HepG2 (cell line): ENCODE measurements at regions not wholly inside any gene's neighbourhood (a gene's known extent, or its start where the extent isn't known, plus 50 kb on each side); places are given as distances from the start of the nearest gene placed in this dataset.

Source experiments
- FUBP1 ChIP-seq: sonication (generic); formaldehyde crosslinking; IDR thresholded peaks from 2 replicates; pipeline ENCODE4 v1.5.1; 2020; ENCODE audit warnings: missing genetic modification reagents, mild to moderate bottlenecking, borderline replicate concordance
- HNRNPH1 ChIP-seq: fragments of 200-400 bp; formaldehyde crosslinking; optimal IDR thresholded peaks from 2 replicates; pipeline ENCODE3; 2017; ENCODE audit warnings: mild to moderate bottlenecking, low read depth, low read length
- IKZF4 ChIP-seq: sonication (generic); formaldehyde crosslinking; IDR thresholded peaks from 2 replicates; pipeline ENCODE4 v1.5.1; 2020; ENCODE audit warnings: borderline replicate concordance, mild to moderate bottlenecking, low read depth, missing genetic modification reagents; ENCODE audit errors: not compliant biosample characterization
- MIER2 ChIP-seq: IDR thresholded peaks from 2 replicates; pipeline ENCODE4 v1.6.1; 2016; ENCODE audit warnings: missing biosample characterization, missing genetic modification reagents
- NFKB2 ChIP-seq: sonication (generic); formaldehyde crosslinking; IDR thresholded peaks from 2 replicates; pipeline ENCODE4 v1.4.0; 2020; ENCODE audit warnings: missing genetic modification reagents, borderline replicate concordance
- REL ChIP-seq: sonication (generic); formaldehyde crosslinking; conservative IDR thresholded peaks from 2 replicates; pipeline ENCODE4 v1.8.0; 2022; ENCODE audit warnings: mild to moderate bottlenecking, missing genetic modification reagents, moderate library complexity
- SKIL ChIP-seq: sonication (generic); formaldehyde crosslinking; IDR thresholded peaks from 2 replicates; pipeline ENCODE4 v1.8.0; 2022; ENCODE audit warnings: missing genetic modification reagents, mild to moderate bottlenecking, moderate library complexity, borderline replicate concordance
- TFDP2 ChIP-seq: sonication (generic); formaldehyde crosslinking; IDR thresholded peaks from 2 replicates; pipeline ENCODE4 v1.4.0; 2020; ENCODE audit warnings: missing genetic modification reagents
- ZFP41 ChIP-seq: sonication (generic); formaldehyde crosslinking; IDR thresholded peaks from 2 replicates; pipeline ENCODE4 v1.4.0; 2020; ENCODE audit warnings: mild to moderate bottlenecking, missing genetic modification reagents, borderline replicate concordance
- ZGPAT ChIP-seq: IDR thresholded peaks from 2 replicates; pipeline ENCODE4 v1.6.1; 2016; ENCODE audit warnings: mild to moderate bottlenecking
- ZNF12 ChIP-seq: sonication (generic); formaldehyde crosslinking; IDR thresholded peaks from 2 replicates; pipeline ENCODE4 v1.5.0; 2020; ENCODE audit warnings: missing genetic modification reagents
- ZSCAN31 ChIP-seq: sonication (generic); formaldehyde crosslinking; IDR thresholded peaks from 2 replicates; pipeline ENCODE4 v1.5.0; 2020; ENCODE audit warnings: low read depth, mild to moderate bottlenecking, missing genetic modification reagents
- ZZZ3 ChIP-seq: sonication (generic); formaldehyde crosslinking; IDR thresholded peaks from 2 replicates; pipeline ENCODE4 v1.4.0; 2020; ENCODE audit warnings: missing genetic modification reagents, mild to moderate bottlenecking, borderline replicate concordance
- TF ChIP-seq, protein P1 (sequence below): sonication (generic); formaldehyde crosslinking; IDR thresholded peaks from 2 replicates; pipeline ENCODE4 v1.4.0; 2020; ENCODE audit warnings: missing genetic modification reagents
- TF ChIP-seq, protein P2 (sequence below): sonication (generic); formaldehyde crosslinking; IDR thresholded peaks from 2 replicates; pipeline ENCODE4 v1.4.0; 2020; ENCODE audit warnings: mild to moderate bottlenecking, missing genetic modification reagents

DNA sequence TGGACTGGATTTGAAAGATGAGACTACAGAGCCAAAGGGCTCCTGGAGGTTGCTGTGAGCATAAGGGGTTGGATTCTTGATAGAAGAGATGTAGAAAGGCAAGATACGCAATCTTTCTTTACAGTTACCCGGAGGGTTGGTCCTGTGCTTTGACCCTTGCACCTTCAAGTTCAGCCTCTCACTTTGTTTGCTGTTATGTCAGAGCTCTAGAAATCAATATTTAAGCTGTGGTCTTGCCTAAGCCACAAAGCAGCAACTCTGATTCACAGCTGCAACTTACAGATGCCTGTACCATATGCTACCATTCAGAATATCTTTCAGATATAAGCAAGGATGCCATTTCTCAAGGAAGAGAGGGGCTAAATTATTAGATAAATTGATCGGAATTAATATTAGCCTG is 943.1 kb upstream of the LRRTM1 start (continued):
- TF ChIP-seq ZSCAN31 (CRISPR knock-in tag) (no peak), REL (CRISPR knock-in tag) (no peak), MIER2 (CRISPR knock-in tag) (no peak), ZFP41 (CRISPR knock-in tag) (no peak), ZZZ3 (no peak), NFKB2 (CRISPR knock-in tag) (no peak), SKIL (CRISPR knock-in tag) (no peak), ZNF12 (CRISPR knock-in tag) (no peak), FUBP1 (no peak), ZGPAT (CRISPR knock-in tag) (peak; percentile 35; the same call in 1 of the 2 replicates), TFDP2 (no peak), HNRNPH1 (no peak), IKZF4 (no peak)
- TF ChIP-seq, protein P1, sequence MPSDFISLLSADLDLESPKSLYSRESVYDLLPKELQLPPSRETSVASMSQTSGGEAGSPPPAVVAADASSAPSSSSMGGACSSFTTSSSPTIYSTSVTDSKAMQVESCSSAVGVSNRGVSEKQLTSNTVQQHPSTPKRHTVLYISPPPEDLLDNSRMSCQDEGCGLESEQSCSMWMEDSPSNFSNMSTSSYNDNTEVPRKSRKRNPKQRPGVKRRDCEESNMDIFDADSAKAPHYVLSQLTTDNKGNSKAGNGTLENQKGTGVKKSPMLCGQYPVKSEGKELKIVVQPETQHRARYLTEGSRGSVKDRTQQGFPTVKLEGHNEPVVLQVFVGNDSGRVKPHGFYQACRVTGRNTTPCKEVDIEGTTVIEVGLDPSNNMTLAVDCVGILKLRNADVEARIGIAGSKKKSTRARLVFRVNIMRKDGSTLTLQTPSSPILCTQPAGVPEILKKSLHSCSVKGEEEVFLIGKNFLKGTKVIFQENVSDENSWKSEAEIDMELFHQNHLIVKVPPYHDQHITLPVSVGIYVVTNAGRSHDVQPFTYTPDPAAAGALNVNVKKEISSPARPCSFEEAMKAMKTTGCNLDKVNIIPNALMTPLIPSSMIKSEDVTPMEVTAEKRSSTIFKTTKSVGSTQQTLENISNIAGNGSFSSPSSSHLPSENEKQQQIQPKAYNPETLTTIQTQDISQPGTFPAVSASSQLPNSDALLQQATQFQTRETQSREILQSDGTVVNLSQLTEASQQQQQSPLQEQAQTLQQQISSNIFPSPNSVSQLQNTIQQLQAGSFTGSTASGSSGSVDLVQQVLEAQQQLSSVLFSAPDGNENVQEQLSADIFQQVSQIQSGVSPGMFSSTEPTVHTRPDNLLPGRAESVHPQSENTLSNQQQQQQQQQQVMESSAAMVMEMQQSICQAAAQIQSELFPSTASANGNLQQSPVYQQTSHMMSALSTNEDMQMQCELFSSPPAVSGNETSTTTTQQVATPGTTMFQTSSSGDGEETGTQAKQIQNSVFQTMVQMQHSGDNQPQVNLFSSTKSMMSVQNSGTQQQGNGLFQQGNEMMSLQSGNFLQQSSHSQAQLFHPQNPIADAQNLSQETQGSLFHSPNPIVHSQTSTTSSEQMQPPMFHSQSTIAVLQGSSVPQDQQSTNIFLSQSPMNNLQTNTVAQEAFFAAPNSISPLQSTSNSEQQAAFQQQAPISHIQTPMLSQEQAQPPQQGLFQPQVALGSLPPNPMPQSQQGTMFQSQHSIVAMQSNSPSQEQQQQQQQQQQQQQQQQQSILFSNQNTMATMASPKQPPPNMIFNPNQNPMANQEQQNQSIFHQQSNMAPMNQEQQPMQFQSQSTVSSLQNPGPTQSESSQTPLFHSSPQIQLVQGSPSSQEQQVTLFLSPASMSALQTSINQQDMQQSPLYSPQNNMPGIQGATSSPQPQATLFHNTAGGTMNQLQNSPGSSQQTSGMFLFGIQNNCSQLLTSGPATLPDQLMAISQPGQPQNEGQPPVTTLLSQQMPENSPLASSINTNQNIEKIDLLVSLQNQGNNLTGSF (CRISPR knock-in tag): no peak
- TF ChIP-seq, protein P2, sequence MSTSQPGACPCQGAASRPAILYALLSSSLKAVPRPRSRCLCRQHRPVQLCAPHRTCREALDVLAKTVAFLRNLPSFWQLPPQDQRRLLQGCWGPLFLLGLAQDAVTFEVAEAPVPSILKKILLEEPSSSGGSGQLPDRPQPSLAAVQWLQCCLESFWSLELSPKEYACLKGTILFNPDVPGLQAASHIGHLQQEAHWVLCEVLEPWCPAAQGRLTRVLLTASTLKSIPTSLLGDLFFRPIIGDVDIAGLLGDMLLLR: no peak
